ENCODE measurements at regions not wholly inside any gene's neighbourhood (a gene's known extent, or its start where the extent isn't known, plus 50 kb on each side); places are given as distances from the start of the nearest gene placed in this dataset.

DNA sequence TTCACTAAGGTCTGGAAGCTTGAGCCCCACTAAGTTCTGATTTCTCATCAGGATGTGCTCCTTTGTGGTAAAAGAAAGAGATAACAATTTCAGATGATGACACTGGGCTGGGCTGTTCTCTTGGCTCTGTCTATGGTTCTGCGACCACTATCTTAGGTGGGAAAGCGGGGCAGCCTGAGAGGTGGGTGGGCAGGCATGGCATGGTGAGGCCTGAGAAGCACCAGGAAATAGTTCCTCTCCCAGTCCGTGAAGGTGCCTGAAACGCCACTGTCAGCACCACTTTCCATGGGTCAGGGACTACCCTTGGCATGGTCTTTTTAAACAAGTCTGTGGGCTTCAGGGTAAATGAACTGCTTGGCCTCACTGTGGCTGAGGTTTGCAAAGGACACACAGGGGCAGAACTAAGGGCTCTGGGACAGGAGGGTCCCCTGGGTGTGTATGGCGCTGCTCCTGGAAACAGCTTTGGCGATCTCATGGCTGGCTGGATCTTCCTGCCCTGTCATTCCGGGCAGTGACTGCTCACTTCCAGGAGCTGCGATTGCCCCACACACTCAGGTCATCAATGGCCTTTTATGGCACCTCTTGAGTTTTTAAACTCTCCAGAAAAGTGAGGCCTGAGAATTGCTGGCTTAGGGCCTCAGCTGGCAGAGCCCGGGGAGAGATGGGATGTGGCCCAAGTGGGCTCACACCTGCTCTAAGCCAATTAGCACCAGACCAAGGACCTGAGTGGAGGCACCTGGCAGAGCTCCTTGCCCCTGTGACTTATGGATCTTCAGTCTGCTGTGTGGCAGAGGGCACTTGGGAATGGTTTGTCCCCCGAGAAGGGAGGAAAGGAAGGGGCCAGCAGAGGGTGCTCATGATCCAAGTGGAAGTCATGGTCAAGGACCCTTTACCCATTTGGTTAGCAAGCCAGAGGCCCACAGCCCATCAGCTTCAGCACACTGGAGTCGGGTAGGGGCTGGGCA lies 55.6 kb upstream of the LYVE1 start:
- Histone ChIP-seq H3K27me3 (no peaks in the 10 kb centered on the region), H3K27ac (peak overlapping the region in 4 of 5 donors; percentile 44 to 82 (median 74)), H3K36me3 (replicated peaks in 1 of 2) (no peaks in the 10 kb centered on the region), H3K9me3 (replicated peaks in 1 of 3) (no peaks in the 10 kb centered on the region), H3K4me3 (no peak overlapping the region), H3K4me1 (replicated peaks in 1 of 2) (peaks cover 22 to 29% of the 10 kb centered on the region in 2 donors)
- peak in 6 of 7 donors; percentile 43 to 73 (median 60) for DNase-seq
- intact Hi-C loops (cut with DNase I) = no loop called here
- 72 to 81% (median 80%) methylated on average over 10 to 11 of the region's 11 CpGs for WGBS, 4 donors
- no peak for TF ChIP-seq POLR2A (IDR thresholded peaks at IDR 0.05)
- TF ChIP-seq, protein P1, sequence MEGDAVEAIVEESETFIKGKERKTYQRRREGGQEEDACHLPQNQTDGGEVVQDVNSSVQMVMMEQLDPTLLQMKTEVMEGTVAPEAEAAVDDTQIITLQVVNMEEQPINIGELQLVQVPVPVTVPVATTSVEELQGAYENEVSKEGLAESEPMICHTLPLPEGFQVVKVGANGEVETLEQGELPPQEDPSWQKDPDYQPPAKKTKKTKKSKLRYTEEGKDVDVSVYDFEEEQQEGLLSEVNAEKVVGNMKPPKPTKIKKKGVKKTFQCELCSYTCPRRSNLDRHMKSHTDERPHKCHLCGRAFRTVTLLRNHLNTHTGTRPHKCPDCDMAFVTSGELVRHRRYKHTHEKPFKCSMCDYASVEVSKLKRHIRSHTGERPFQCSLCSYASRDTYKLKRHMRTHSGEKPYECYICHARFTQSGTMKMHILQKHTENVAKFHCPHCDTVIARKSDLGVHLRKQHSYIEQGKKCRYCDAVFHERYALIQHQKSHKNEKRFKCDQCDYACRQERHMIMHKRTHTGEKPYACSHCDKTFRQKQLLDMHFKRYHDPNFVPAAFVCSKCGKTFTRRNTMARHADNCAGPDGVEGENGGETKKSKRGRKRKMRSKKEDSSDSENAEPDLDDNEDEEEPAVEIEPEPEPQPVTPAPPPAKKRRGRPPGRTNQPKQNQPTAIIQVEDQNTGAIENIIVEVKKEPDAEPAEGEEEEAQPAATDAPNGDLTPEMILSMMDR (IDR thresholded peaks at IDR 0.05) = peak; percentile 7 to 64 (median 50)

- no peak for TF ChIP-seq POLR2A (IDR thresholded peaks at IDR 0.05)
- H3K36me3 ChIP-seq (replicated peaks in 1 of 2) = no peaks in the 10 kb centered on the region
- H3K27ac ChIP-seq = peak overlapping the region in 4 of 5 donors; percentile 2 to 82 (median 58)
- intact Hi-C loops (cut with DNase I) = no loop called here
- no peak overlapping the region for H3K4me3 ChIP-seq
- H3K4me1 ChIP-seq (replicated peaks in 1 of 2) = peaks cover 22 to 29% of the 10 kb centered on the region in 2 donors
- no peaks in the 10 kb centered on the region for H3K9me3 ChIP-seq (replicated peaks in 1 of 3)
- peak in 5 of 7 donors; percentile 33 to 69 (median 54) for DNase-seq
- no peaks in the 10 kb centered on the region for H3K27me3 ChIP-seq
- WGBS, 4 donors = 74 to 80% (median 77%) methylated on average over 11 to 12 of the region's 12 CpGs
Measured at GRCh38 chr11:10622957-10623791, 54.7 kb upstream of the LYVE1 start.

DNA sequence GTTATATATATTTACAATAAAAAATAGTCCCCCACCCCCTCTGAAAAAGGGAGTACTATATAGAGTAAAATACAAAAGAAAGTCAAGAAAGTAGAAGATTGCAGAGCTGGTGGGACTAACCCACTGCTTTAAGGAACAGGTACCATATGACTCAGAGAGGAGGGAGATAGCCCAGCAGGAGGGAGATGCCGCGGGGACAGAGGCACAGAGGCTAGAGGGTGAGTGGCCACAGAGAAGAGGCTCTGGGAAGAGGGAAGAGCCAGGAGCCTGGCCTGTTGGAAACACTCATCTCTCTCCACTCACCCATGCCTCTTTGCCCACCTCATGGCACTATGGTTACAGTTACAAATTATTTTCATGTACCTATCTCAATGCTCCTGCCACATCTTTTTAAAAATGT lies 53.6 kb upstream of the LYVE1 start:
- WGBS, 4 donors = 77 to 87% (median 81%) methylated on average over 2 of the region's 2 CpGs

DNA sequence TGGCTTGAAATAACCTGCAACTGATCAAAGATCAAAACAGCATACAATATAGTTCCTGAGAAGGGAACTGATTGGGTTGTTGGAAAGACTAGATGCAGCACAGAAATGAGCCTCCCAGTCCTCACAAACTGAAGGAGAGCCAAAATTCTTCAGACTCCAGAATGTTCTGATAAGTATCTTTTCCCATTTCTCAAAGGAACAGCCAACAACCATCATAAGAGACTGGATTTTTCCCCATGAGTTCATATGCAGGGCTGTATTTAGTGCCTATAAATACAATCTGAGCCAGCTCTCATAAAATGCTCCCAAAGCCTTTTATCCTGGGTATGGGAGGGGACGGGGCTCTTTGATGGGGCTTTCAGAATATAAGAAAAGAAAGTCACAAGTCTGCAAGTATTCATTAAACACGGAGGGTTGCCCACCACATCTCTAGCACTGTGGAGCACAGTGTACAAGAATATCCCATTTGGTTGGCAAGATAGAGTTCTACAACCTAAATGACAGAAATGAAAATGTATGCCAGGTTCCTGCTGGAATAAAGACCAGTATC lies 50.7 kb upstream of the LYVE1 start:
- H3K27me3 ChIP-seq = no peaks in the 10 kb centered on the region
- no peaks in the 10 kb centered on the region for H3K9me3 ChIP-seq (replicated peaks in 1 of 3)
- H3K27ac ChIP-seq = peak overlapping the region in 2 of 5 donors; percentile 35 to 68
- TF ChIP-seq, protein P1 (IDR thresholded peaks at IDR 0.05) = no peak
- no peak for TF ChIP-seq POLR2A (IDR thresholded peaks at IDR 0.05)
- peak in 1 of 7 donors; percentile 3 for DNase-seq
- WGBS, 4 donors = 86 to 94% (median 89%) methylated on average over 2 of the region's 2 CpGs
- peaks cover 0 to 15% of the 10 kb centered on the region in 2 donors for H3K4me1 ChIP-seq (replicated peaks in 1 of 2)
- intact Hi-C loops (cut with DNase I) = no loop called here
- H3K36me3 ChIP-seq (replicated peaks in 1 of 2) = no peaks in the 10 kb centered on the region
- no peak overlapping the region for H3K4me3 ChIP-seq

More for the DNA sequence above, 53.6 kb upstream of the LYVE1 start:
- Histone ChIP-seq H3K27ac (no peak overlapping the region), H3K9me3 (replicated peaks in 1 of 3) (no peaks in the 10 kb centered on the region), H3K36me3 (replicated peaks in 1 of 2) (no peaks in the 10 kb centered on the region), H3K27me3 (no peaks in the 10 kb centered on the region), H3K4me3 (no peak overlapping the region), H3K4me1 (replicated peaks in 1 of 2) (peaks cover 22 to 36% of the 10 kb centered on the region in 2 donors)
- intact Hi-C loops (cut with DNase I) = no loop called here
- TF ChIP-seq, protein P1 (IDR thresholded peaks at IDR 0.05) = no peak
- TF ChIP-seq POLR2A (IDR thresholded peaks at IDR 0.05) = no peak
- DNase-seq = peak in 2 of 7 donors; percentile 11 to 35
